RWPE1 (cell line): ENCODE measurements at regions not wholly inside any gene's neighbourhood (a gene's known extent, or its start where the extent isn't known, plus 50 kb on each side); places are given as distances from the start of the nearest gene placed in this dataset.

ENCODE experiments used
- CTCF ChIA-PET: fragments of 350-600 bp; sonication (Branson Sonifier 250); formaldehyde crosslinking; extraction: SDS; loops from one replicate; lab custom pipeline; 2021; lab: Yijun Ruan, JAX
- POLR2A ChIA-PET: fragments of 400-600 bp; formaldehyde crosslinking; extraction: SDS; loops from one replicate; lab custom pipeline; 2020; ENCODE audit warnings: antibody characterized with exemption; ENCODE audit not compliant: low non-redundant PET; lab: Yijun Ruan, JAX
- DNase-seq: peaks from one replicate; pipeline ENCODE4 v3.0.0; 2012; ENCODE audit warnings: low spot score
- H3K27ac ChIP-seq: fragments of 450-650 bp; 2 replicates; pipeline ENCODE4 v1.5.1; 2017
- CTCF ChIP-seq: fragments of 450-650 bp; conservative IDR thresholded peaks from 2 replicates; pipeline ENCODE4 v1.5.1; 2017; ENCODE audit warnings: low read depth, mild to moderate bottlenecking

- no peak overlapping the region for H3K27ac ChIP-seq
- DNase-seq, result no peak
- TF ChIP-seq CTCF, result no peak
- CTCF ChIA-PET, result no interaction called here
- POLR2A ChIA-PET, result no interaction called here
Observed at GRCh38 chr15:61571026-61571425, 341.9 kb upstream of the RORA start.

- ChIA-PET CTCF (no interaction called here), POLR2A (no interaction called here)
Observed at GRCh38 chr15:61564785-61565184, 335.7 kb upstream of the RORA start.

GRCh38 chr15:61558172-61559136, 329.4 kb upstream of the RORA start:
- DNase-seq, result no peak
- CTCF ChIA-PET, result no interaction called here
- POLR2A ChIA-PET, result no interaction called here
- TF ChIP-seq CTCF, result no peak
- H3K27ac ChIP-seq, result no peak overlapping the region

More at GRCh38 chr15:61564785-61565184, 335.7 kb upstream of the RORA start:
- TF ChIP-seq CTCF, result no peak
- no peak for DNase-seq
- no peak overlapping the region for H3K27ac ChIP-seq

- CTCF ChIA-PET, result no interaction called here
- peak; percentile 33 for DNase-seq
Observed at GRCh38 chr15:61556037-61556648, 327.0 kb upstream of the RORA start.

GRCh38 chr15:61549727-61550126, 320.6 kb upstream of the RORA start:
- POLR2A ChIA-PET, result no interaction called here
- no peak for TF ChIP-seq CTCF
- DNase-seq, result no peak
- H3K27ac ChIP-seq, result no peak overlapping the region
- CTCF ChIA-PET, result no interaction called here

More at GRCh38 chr15:61556037-61556648, 327.0 kb upstream of the RORA start:
- H3K27ac ChIP-seq, result no peak overlapping the region
- POLR2A ChIA-PET, result no interaction called here
- no peak for TF ChIP-seq CTCF

GRCh38 chr15:61545763-61546162, 316.7 kb upstream of the RORA start:
- no peak for DNase-seq
- ChIA-PET CTCF (no interaction called here), POLR2A (no interaction called here)
- TF ChIP-seq CTCF, result no peak
- H3K27ac ChIP-seq, result no peak overlapping the region
